Thoracic aorta (tissue), 2 donors: ENCODE measurements at regions not wholly inside any gene's neighbourhood (a gene's known extent, or its start where the extent isn't known, plus 50 kb on each side); places are given as distances from the start of the nearest gene placed in this dataset.

Experiments used
- ATAC-seq: fragments of 150-250 bp; one replicate; pipeline ENCODE4 v1.8.0; 2017; ENCODE audit warnings: low read depth; ENCODE audit not compliant: insufficient number of reproducible peaks, low FRiP score
- DNase-seq: peaks from one replicate; pipeline ENCODE4 v3.0.0-alpha.2; 2020; ENCODE audit warnings: low spot score
- H3K27ac ChIP-seq, 2 donors: fragments of 200-600 bp; sonication (generic); 1 replicate in 1 of 2; 2 replicates in 1 of 2; pipeline ENCODE4 v1.5.1; 2016; ENCODE audit warnings: mild to moderate bottlenecking in 2 of 2, moderate library complexity in 2 of 2
- H3K27me3 ChIP-seq: fragments of 200-600 bp; sonication (generic); replicated peaks from 2 replicates; pipeline ENCODE4 v1.6.0; 2016; ENCODE audit warnings: mild to moderate bottlenecking; ENCODE audit not compliant: insufficient read depth
- H3K36me3 ChIP-seq: fragments of 200-600 bp; sonication (generic); one replicate; pipeline ENCODE4 v1.5.1; 2016
- H3K4me1 ChIP-seq, 2 donors: fragments of 200-600 bp; sonication (generic); 1 replicate in 1 of 2; 2 replicates in 1 of 2; pipeline versions ENCODE4 v1.5.1 to v1.6.0; 2016; ENCODE audit warnings: low read depth in 2 of 2, mild to moderate bottlenecking in 1 of 2; ENCODE audit not compliant: control insufficient read depth in 1 of 2
- H3K4me3 ChIP-seq: fragments of 200-600 bp; sonication (generic); 2 replicates; pipeline ENCODE4 v1.5.1; 2016; ENCODE audit warnings: mild to moderate bottlenecking
- H3K9me3 ChIP-seq: fragments of 200-600 bp; sonication (generic); 2 replicates; pipeline ENCODE4 v1.5.1; 2016
- CTCF ChIP-seq: fragments of 200-600 bp; sonication (generic); IDR thresholded peaks from one replicate; pipeline ENCODE4 v1.5.1; 2019; ENCODE audit warnings: antibody characterized with exemption

DNA sequence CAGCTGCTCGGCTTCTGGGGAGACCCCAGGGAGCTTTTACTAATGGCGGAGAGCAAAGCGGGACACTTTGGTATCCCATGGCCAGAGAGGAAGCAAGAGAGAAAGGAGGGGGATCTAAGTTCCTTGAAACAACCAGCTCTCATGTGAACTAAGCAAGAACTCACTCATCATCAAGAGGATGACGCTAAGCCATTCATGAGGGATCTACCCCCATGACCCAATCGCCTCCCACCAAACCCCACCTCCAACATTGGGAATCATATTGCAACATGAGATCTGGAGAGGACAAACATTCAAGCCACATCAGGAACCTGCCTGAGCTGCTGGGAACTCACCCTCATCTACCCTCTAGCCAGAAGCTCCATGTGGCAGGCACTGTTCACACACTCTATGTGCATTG lies 372.1 kb upstream of the RUNX1 start:
- DNase-seq (no peak), ATAC-seq (no peak)
- H3K4me3 ChIP-seq, result no peak overlapping the region
- H3K27ac ChIP-seq, result no peak overlapping the region
- no peaks in the 10 kb centered on the region for H3K4me1 ChIP-seq
- H3K36me3 ChIP-seq, result no peaks in the 10 kb centered on the region
- no peak for TF ChIP-seq CTCF
- H3K9me3 ChIP-seq, result no peaks in the 10 kb centered on the region
- no peaks in the 10 kb centered on the region for H3K27me3 ChIP-seq

DNA sequence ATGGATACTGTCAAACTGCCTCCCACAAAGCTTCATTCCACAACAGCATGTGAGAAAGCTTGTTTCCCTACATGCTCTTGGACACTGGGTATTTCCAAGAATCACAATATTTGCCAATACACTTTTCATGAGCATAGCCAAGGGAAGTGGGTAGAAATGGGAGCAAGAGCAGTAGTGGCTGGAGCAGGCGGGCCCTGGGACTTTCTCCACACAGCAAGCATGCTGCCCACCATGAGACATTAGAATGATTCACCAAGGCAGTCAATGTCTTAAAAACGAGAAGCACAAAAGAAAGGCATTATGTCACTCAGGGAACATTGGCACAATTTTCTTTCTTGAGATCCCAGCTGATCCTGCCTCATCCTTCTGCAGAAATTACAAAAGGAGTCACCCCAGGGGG lies 371.6 kb upstream of the RUNX1 start:
- Histone ChIP-seq H3K36me3 (no peaks in the 10 kb centered on the region), H3K4me3 (no peak overlapping the region), H3K9me3 (no peaks in the 10 kb centered on the region), H3K27ac (no peak overlapping the region), H3K4me1 (no peaks in the 10 kb centered on the region), H3K27me3 (no peaks in the 10 kb centered on the region)
- DNase-seq, result no peak
- no peak for ATAC-seq
- TF ChIP-seq CTCF, result no peak

GRCh38 chr21:35417762-35418161 lies 368.7 kb upstream of the RUNX1 start:
- H3K36me3 ChIP-seq, result no peaks in the 10 kb centered on the region
- H3K4me1 ChIP-seq, result no peaks in the 10 kb centered on the region
- H3K9me3 ChIP-seq, result no peaks in the 10 kb centered on the region
- ATAC-seq (no peak), DNase-seq (no peak)
- TF ChIP-seq CTCF, result no peak
- no peaks in the 10 kb centered on the region for H3K27me3 ChIP-seq
- no peak overlapping the region for H3K27ac ChIP-seq
- no peak overlapping the region for H3K4me3 ChIP-seq

GRCh38 chr21:35416866-35417489 lies 367.9 kb upstream of the RUNX1 start:
- H3K36me3 ChIP-seq, result no peaks in the 10 kb centered on the region
- DNase-seq, result no peak
- no peak overlapping the region for H3K27ac ChIP-seq
- H3K4me3 ChIP-seq, result no peak overlapping the region
- H3K4me1 ChIP-seq, result no peaks in the 10 kb centered on the region
- H3K9me3 ChIP-seq, result no peaks in the 10 kb centered on the region
- no peaks in the 10 kb centered on the region for H3K27me3 ChIP-seq
- TF ChIP-seq CTCF, result no peak
- ATAC-seq, result no peak

GRCh38 chr21:35414507-35415139 lies 365.5 kb upstream of the RUNX1 start:
- Histone ChIP-seq H3K27me3 (no peaks in the 10 kb centered on the region), H3K9me3 (no peaks in the 10 kb centered on the region), H3K36me3 (no peaks in the 10 kb centered on the region), H3K27ac (no peak overlapping the region), H3K4me1 (no peaks in the 10 kb centered on the region), H3K4me3 (no peak overlapping the region)
- DNase-seq (no peak), ATAC-seq (no peak)
- no peak for TF ChIP-seq CTCF
